ENCODE measurements at regions not wholly inside any gene's neighbourhood (a gene's known extent, or its start where the extent isn't known, plus 50 kb on each side); places are given as distances from the start of the nearest gene placed in this dataset.

- H3K4me3 Mint-ChIP-seq, result no peak overlapping the region
- peaks cover 5% of the 10 kb centered on the region for H3K9me3 Mint-ChIP-seq
- H3K27me3 Mint-ChIP-seq, result no peaks in the 10 kb centered on the region
- DNase-seq, result no peak
- H3K4me1 Mint-ChIP-seq, result peaks cover 23% of the 10 kb centered on the region
- intact Hi-C loops (cut with micrococcal nuclease), result no loop called here
- peak overlapping the region; percentile 1 for H3K27ac Mint-ChIP-seq
- H3K36me3 Mint-ChIP-seq (ENCODE audit: low read depth), result no peaks in the 10 kb centered on the region
Measured at GRCh38 chr5:67509402-67510186, 313.0 kb upstream of the CD180 start.

GRCh38 chr5:67506241-67506640, 309.6 kb upstream of the CD180 start:
- Mint-ChIP-seq H3K4me3 (no peak overlapping the region), H3K27ac (no peak overlapping the region), H3K36me3 (ENCODE audit: low read depth) (no peaks in the 10 kb centered on the region), H3K27me3 (peaks cover 5% of the 10 kb centered on the region), H3K9me3 (peaks cover 5% of the 10 kb centered on the region), H3K4me1 (peaks cover 12% of the 10 kb centered on the region)
- intact Hi-C loops (cut with micrococcal nuclease), result no loop called here
- no peak for DNase-seq

DNA sequence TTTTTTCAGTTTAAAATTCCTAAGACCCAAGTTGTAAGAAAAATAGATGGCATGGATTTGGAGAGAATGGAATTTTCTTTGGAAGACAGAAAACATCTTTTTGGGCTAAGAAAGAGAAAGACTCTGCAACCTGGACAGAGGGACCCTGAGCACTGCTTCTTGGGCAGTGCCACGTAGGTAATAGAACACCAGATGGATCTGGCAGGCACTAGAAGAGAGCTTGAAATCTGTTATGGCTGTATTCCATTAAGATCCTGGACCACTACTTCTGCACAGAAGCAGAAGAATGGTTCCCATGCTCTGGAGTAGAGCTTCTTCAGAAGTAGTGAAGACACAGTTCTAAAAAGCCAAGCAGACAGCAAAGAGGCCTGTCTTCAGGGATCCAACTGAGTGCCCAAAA, 306.4 kb upstream of the CD180 start:
- Mint-ChIP-seq H3K4me1 (peaks cover 2% of the 10 kb centered on the region), H3K27ac (no peak overlapping the region), H3K9me3 (peaks cover 11% of the 10 kb centered on the region), H3K36me3 (ENCODE audit: low read depth) (no peaks in the 10 kb centered on the region), H3K4me3 (no peak overlapping the region), H3K27me3 (peaks cover 9% of the 10 kb centered on the region)
- intact Hi-C loops (cut with micrococcal nuclease), result no loop called here
- no peak for DNase-seq

GRCh38 chr5:67496051-67496450, 299.5 kb upstream of the CD180 start:
- H3K27ac Mint-ChIP-seq, result no peak overlapping the region
- H3K9me3 Mint-ChIP-seq, result peaks cover 11% of the 10 kb centered on the region
- DNase-seq, result no peak
- no peak overlapping the region for H3K4me3 Mint-ChIP-seq
- H3K27me3 Mint-ChIP-seq, result peaks cover 4% of the 10 kb centered on the region
- no peaks in the 10 kb centered on the region for H3K36me3 Mint-ChIP-seq (ENCODE audit: low read depth)
- no peaks in the 10 kb centered on the region for H3K4me1 Mint-ChIP-seq
- intact Hi-C loops (cut with micrococcal nuclease), result no loop called here

GRCh38 chr5:67495072-67495471, 298.5 kb upstream of the CD180 start:
- DNase-seq, result no peak
- H3K4me1 Mint-ChIP-seq, result no peaks in the 10 kb centered on the region
- H3K36me3 Mint-ChIP-seq (ENCODE audit: low read depth), result no peaks in the 10 kb centered on the region
- no peak overlapping the region for H3K27ac Mint-ChIP-seq
- intact Hi-C loops (cut with micrococcal nuclease), result no loop called here
- no peak overlapping the region for H3K4me3 Mint-ChIP-seq
- peaks cover 2% of the 10 kb centered on the region for H3K27me3 Mint-ChIP-seq
- H3K9me3 Mint-ChIP-seq, result peaks cover 5% of the 10 kb centered on the region

DNA sequence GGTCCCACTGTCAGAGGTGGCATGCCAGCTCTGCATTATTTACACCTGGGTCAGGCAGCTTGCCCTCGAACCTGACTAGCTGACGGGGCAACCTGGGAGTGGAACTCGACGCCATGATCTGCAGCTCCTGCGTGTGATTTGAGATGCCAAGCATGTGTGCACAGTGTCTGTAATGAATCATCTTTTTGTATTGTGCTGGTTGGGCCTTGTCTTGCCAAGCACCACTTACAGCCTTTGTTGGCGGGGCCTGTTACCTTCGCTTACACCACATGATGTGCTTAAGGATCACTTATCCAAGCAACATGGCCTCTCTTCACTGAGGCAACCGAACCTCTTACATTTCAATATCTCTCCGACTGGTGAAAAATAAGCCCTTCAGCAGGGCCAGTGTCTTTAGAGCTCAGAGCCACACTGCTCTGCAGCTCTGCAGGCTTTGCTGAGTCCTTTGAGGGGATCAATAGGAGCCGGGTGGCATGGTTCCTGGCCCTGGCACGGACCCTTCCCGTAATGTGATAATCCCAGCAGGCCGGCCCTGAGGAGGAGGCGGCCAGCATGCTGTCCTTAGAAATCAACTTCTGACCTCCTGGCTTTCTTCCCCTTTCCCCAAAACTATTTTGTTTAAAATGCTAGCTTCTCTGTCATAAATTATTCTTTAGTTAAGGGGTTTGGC, 297.7 kb upstream of the CD180 start:
- intact Hi-C loops (cut with micrococcal nuclease), result no loop called here

DNA sequence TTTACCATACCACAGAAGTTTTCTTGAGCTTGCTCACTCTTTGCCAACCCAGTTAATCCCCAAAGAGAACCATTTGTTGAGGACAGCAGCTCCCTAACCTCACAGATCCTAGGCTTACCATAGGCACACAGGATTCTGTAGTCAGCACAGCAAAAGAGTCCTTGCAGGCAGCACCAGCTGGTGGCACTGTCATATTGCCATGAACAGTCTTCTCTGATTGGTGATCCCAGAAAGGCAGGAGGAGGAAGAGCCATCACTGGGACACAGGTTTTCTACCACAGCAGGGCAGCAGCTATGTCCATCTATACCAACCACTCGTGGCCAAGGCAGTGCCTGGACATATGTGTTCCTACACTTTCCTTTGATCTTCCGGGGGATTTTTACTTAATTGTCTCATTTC, 297.1 kb upstream of the CD180 start:
- no peaks in the 10 kb centered on the region for H3K9me3 Mint-ChIP-seq
- no peak overlapping the region for H3K4me3 Mint-ChIP-seq
- H3K27ac Mint-ChIP-seq, result no peak overlapping the region
- H3K36me3 Mint-ChIP-seq (ENCODE audit: low read depth), result no peaks in the 10 kb centered on the region
- intact Hi-C loops (cut with micrococcal nuclease), result no loop called here
- H3K27me3 Mint-ChIP-seq, result no peaks in the 10 kb centered on the region
- H3K4me1 Mint-ChIP-seq, result no peaks in the 10 kb centered on the region
- no peak for DNase-seq

More for the DNA sequence above, 297.7 kb upstream of the CD180 start:
- Mint-ChIP-seq H3K4me1 (no peaks in the 10 kb centered on the region), H3K27me3 (no peaks in the 10 kb centered on the region), H3K36me3 (ENCODE audit: low read depth) (no peaks in the 10 kb centered on the region), H3K4me3 (no peak overlapping the region), H3K27ac (no peak overlapping the region), H3K9me3 (peaks cover 1% of the 10 kb centered on the region)
- no peak for DNase-seq

DNA sequence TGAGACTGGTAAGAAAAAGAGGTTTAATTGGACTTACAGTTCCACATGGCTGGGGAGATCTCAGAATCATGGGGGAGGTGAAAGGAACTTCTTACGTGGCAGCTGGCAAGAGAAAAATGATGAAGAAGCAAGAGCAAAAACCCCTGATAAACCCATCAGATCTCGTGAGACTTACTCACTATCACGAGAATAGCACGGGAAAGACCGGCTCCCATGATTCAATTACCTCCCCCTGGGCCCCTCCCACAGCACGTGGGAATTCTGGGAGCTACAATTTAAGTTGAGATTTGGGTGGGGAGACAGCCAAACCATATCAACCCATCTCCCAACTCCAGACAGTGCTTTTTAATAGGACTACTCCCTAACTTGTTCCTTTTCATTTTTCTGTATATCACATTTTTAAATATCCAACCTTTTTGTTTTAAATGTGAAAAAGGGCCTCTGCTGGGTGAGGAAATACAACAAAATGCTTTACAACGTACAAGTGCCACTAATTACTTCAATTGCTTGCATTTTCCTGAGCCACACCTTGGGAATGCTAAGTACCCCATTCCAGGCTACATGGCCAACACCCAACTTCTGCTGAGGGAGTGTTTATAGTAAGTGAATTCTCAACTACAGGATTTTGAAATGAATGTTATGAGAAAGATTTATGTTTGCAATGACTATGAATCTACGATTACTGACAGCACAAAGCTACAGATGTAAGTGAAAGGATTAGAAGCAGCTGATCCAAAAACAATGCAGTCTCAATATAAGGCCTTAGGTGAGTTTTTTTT, 294.1 kb upstream of the CD180 start:
- Mint-ChIP-seq H3K4me3 (no peak overlapping the region), H3K9me3 (no peaks in the 10 kb centered on the region), H3K27me3 (peaks cover 2% of the 10 kb centered on the region), H3K36me3 (ENCODE audit: low read depth) (no peaks in the 10 kb centered on the region), H3K4me1 (no peaks in the 10 kb centered on the region), H3K27ac (no peak overlapping the region)
- DNase-seq, result no peak
- intact Hi-C loops (cut with micrococcal nuclease), result no loop called here

- Mint-ChIP-seq H3K9me3 (no peaks in the 10 kb centered on the region), H3K27me3 (peaks cover 2% of the 10 kb centered on the region), H3K4me1 (no peaks in the 10 kb centered on the region), H3K27ac (no peak overlapping the region), H3K4me3 (no peak overlapping the region), H3K36me3 (ENCODE audit: low read depth) (no peaks in the 10 kb centered on the region)
- no peak for DNase-seq
- intact Hi-C loops (cut with micrococcal nuclease), result no loop called here
Measured at GRCh38 chr5:67488885-67489284, 292.3 kb upstream of the CD180 start.

- no peak overlapping the region for H3K4me3 Mint-ChIP-seq
Measured at GRCh38 chr5:67487862-67488261, 291.3 kb upstream of the CD180 start.

DNA sequence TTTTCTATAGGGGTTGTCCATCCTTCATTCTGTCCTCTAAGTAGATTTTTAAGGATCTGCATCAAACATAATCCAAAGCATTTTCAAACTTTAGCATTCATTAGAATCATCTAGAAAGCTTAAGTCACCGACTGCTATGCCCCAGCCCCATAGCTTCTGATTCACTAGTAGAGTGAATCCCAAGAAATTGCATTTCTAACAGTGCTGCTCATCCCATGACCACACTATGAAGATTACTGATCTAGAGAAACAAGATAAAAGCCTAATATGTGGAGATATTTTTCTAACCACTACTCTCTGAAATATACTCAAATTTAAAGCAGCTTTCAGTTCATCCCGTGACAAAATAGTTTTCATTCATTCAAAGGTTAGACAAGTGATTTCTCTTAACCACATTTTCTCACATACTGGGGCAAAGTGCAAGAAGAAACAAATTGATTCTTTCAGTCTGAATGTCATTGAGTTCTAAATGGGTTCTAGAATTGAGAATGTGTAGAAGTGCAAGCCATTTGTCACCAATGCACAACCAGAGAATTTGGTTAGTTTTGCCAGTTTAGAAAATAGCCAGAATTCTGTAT, 286.9 kb upstream of the CD180 start:
- H3K4me3 Mint-ChIP-seq, result no peak overlapping the region
- no peaks in the 10 kb centered on the region for H3K36me3 Mint-ChIP-seq (ENCODE audit: low read depth)
- peaks cover 4% of the 10 kb centered on the region for H3K9me3 Mint-ChIP-seq
- intact Hi-C loops (cut with micrococcal nuclease), result no loop called here
- peaks cover 5% of the 10 kb centered on the region for H3K27me3 Mint-ChIP-seq
- H3K4me1 Mint-ChIP-seq, result no peaks in the 10 kb centered on the region
- no peak for DNase-seq
- no peak overlapping the region for H3K27ac Mint-ChIP-seq

More at GRCh38 chr5:67487862-67488261, 291.3 kb upstream of the CD180 start:
- Mint-ChIP-seq H3K9me3 (peaks cover 4% of the 10 kb centered on the region), H3K4me1 (no peaks in the 10 kb centered on the region), H3K27me3 (peaks cover 5% of the 10 kb centered on the region), H3K27ac (no peak overlapping the region), H3K36me3 (ENCODE audit: low read depth) (no peaks in the 10 kb centered on the region)
- intact Hi-C loops (cut with micrococcal nuclease), result no loop called here
- no peak for DNase-seq

- Mint-ChIP-seq H3K4me1 (no peaks in the 10 kb centered on the region), H3K36me3 (ENCODE audit: low read depth) (no peaks in the 10 kb centered on the region), H3K9me3 (peaks cover 7% of the 10 kb centered on the region), H3K27me3 (peaks cover 3% of the 10 kb centered on the region), H3K4me3 (no peak overlapping the region), H3K27ac (no peak overlapping the region)
- DNase-seq, result no peak
- intact Hi-C loops (cut with micrococcal nuclease), result no loop called here
Measured at GRCh38 chr5:67481362-67481761, 284.8 kb upstream of the CD180 start.

GRCh38 chr5:67478337-67478736, 281.7 kb upstream of the CD180 start:
- intact Hi-C loops (cut with micrococcal nuclease), result no loop called here
- DNase-seq, result no peak
- peaks cover under 1% of the 10 kb centered on the region for H3K27me3 Mint-ChIP-seq
- H3K4me1 Mint-ChIP-seq, result no peaks in the 10 kb centered on the region
- no peak overlapping the region for H3K27ac Mint-ChIP-seq
- no peaks in the 10 kb centered on the region for H3K36me3 Mint-ChIP-seq (ENCODE audit: low read depth)
- H3K9me3 Mint-ChIP-seq, result peaks cover 3% of the 10 kb centered on the region
- no peak overlapping the region for H3K4me3 Mint-ChIP-seq

GRCh38 chr5:67476995-67477394, 280.4 kb upstream of the CD180 start:
- no peak overlapping the region for H3K4me3 Mint-ChIP-seq
- intact Hi-C loops (cut with micrococcal nuclease), result no loop called here
- H3K36me3 Mint-ChIP-seq (ENCODE audit: low read depth), result no peaks in the 10 kb centered on the region
- no peaks in the 10 kb centered on the region for H3K27me3 Mint-ChIP-seq
- H3K27ac Mint-ChIP-seq, result no peak overlapping the region
- peaks cover 3% of the 10 kb centered on the region for H3K9me3 Mint-ChIP-seq
- DNase-seq, result no peak
- H3K4me1 Mint-ChIP-seq, result no peaks in the 10 kb centered on the region
